Coronary artery (tissue), 2 donors: ENCODE measurements at regions not wholly inside any gene's neighbourhood (a gene's known extent, or its start where the extent isn't known, plus 50 kb on each side); places are given as distances from the start of the nearest gene placed in this dataset.

ENCODE experiments used
- DNase-seq: peaks from one replicate; pipeline ENCODE4 v3.0.0-alpha.2; 2017; ENCODE audit warnings: low spot score
- H3K27ac ChIP-seq, 2 donors: fragments of 200-600 bp; sonication (generic); one replicate each; pipeline ENCODE4 v1.5.1; 2016 to 2019
- H3K4me3 ChIP-seq: fragments of 200-600 bp; sonication (generic); 2 replicates; pipeline ENCODE4 v1.5.1; 2016; ENCODE audit warnings: mild to moderate bottlenecking, moderate library complexity
- CTCF ChIP-seq: fragments of 200-600 bp; sonication (generic); IDR thresholded peaks from one replicate; pipeline ENCODE4 v1.5.1; 2019; ENCODE audit warnings: antibody characterized with exemption

- no peak for TF ChIP-seq CTCF
- Histone ChIP-seq H3K4me3 (no peak overlapping the region), H3K27ac (no peak overlapping the region)
- no peak for DNase-seq
Observed at GRCh38 chr6:144856622-144857021, 571.5 kb downstream of the UTRN start.

GRCh38 chr6:144857086-144857485 is 572.0 kb downstream of the UTRN start:
- H3K4me3 ChIP-seq, result no peak overlapping the region
- H3K27ac ChIP-seq, result no peak overlapping the region
- TF ChIP-seq CTCF, result no peak
- DNase-seq, result no peak

GRCh38 chr6:144862769-144863168 is 577.6 kb downstream of the UTRN start:
- Histone ChIP-seq H3K27ac (no peak overlapping the region), H3K4me3 (no peak overlapping the region)
- no peak for DNase-seq
- TF ChIP-seq CTCF, result no peak

- Histone ChIP-seq H3K4me3 (no peak overlapping the region), H3K27ac (no peak overlapping the region)
- TF ChIP-seq CTCF, result no peak
- no peak for DNase-seq
Observed at GRCh38 chr6:144867761-144868160, 582.6 kb downstream of the UTRN start.

- H3K27ac ChIP-seq, result no peak overlapping the region
- H3K4me3 ChIP-seq, result no peak overlapping the region
- no peak for DNase-seq
- TF ChIP-seq CTCF, result no peak
Observed at GRCh38 chr6:144870782-144871181, 585.6 kb downstream of the UTRN start.

- Histone ChIP-seq H3K4me3 (no peak overlapping the region), H3K27ac (no peak overlapping the region)
- DNase-seq, result no peak
- no peak for TF ChIP-seq CTCF
Observed at GRCh38 chr6:144873623-144874378, 588.7 kb downstream of the UTRN start.

GRCh38 chr6:144876689-144877088 is 591.6 kb downstream of the UTRN start:
- H3K27ac ChIP-seq, result no peak overlapping the region
- DNase-seq, result no peak
- H3K4me3 ChIP-seq, result no peak overlapping the region
- TF ChIP-seq CTCF, result no peak
